ENCODE measurements at regions not wholly inside any gene's neighbourhood (a gene's known extent, or its start where the extent isn't known, plus 50 kb on each side); places are given as distances from the start of the nearest gene placed in this dataset.

- Histone ChIP-seq H3K9me3 (ENCODE audit: low read length) (no peaks in the 10 kb centered on the region), H3K27me3 (ENCODE audit: low read length) (no peaks in the 10 kb centered on the region), H3K4me1 (ENCODE audit: low read length) (no peaks in the 10 kb centered on the region), H3K9ac (ENCODE audit: low read length) (no peak overlapping the region), H3K4me2 (ENCODE audit: low read depth, low read length, poor library complexity, severe bottlenecking) (no peak overlapping the region), H4K20me1 (ENCODE audit: insufficient read depth, low read depth, low read length) (no peaks in the 10 kb centered on the region), H3K79me2 (ENCODE audit: low read length) (no peaks in the 10 kb centered on the region), H3K9me2 (replicated peaks; ENCODE audit: insufficient read depth, low read length) (no peaks in the 10 kb centered on the region), H3K36me3 (ENCODE audit: insufficient read depth, low read length) (no peaks in the 10 kb centered on the region), H3K4me3 (ENCODE audit: low read length) (no peak overlapping the region), H3K27ac (ENCODE audit: low read length) (no peak overlapping the region), H2AFZ (ENCODE audit: low read length) (no peak overlapping the region)
- no peak for DNase-seq
These were observed 370.4 kb downstream of the DDX10 start for GRCh38 chr11:109035284-109035683.

DNA sequence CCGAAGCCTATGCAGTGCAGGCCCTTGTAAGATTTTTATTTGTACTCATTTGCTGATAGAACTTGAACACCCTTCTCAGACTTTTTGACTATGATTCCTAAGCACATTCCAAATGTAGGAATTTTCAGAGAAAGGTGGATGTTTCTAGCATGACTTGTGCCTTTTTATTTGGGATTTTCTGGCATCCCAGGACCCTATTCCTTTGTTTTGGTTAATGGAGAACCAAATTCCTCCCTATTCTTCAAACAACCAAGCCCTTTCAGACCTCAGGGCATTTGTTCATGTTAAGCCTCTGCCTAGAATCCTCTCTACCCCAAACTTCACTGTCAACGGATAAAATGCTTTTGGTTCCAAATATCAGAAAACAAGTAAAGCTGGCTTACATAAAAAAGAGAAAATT is 371.1 kb downstream of the DDX10 start:
- Histone ChIP-seq H3K27ac (ENCODE audit: low read length) (no peak overlapping the region), H3K27me3 (ENCODE audit: low read length) (no peaks in the 10 kb centered on the region), H3K4me1 (ENCODE audit: low read length) (no peaks in the 10 kb centered on the region), H3K9ac (ENCODE audit: low read length) (no peak overlapping the region), H3K4me2 (ENCODE audit: low read depth, low read length, poor library complexity, severe bottlenecking) (no peak overlapping the region), H3K79me2 (ENCODE audit: low read length) (no peaks in the 10 kb centered on the region), H3K9me2 (replicated peaks; ENCODE audit: insufficient read depth, low read length) (no peaks in the 10 kb centered on the region), H4K20me1 (ENCODE audit: insufficient read depth, low read depth, low read length) (no peaks in the 10 kb centered on the region), H3K9me3 (ENCODE audit: low read length) (no peaks in the 10 kb centered on the region), H3K36me3 (ENCODE audit: insufficient read depth, low read length) (no peaks in the 10 kb centered on the region), H2AFZ (ENCODE audit: low read length) (no peak overlapping the region), H3K4me3 (ENCODE audit: low read length) (no peak overlapping the region)
- no peak for DNase-seq

- H2AFZ ChIP-seq (ENCODE audit: low read length), result no peak overlapping the region
- H3K9me2 ChIP-seq (replicated peaks; ENCODE audit: insufficient read depth, low read length), result no peaks in the 10 kb centered on the region
These were observed 373.2 kb downstream of the DDX10 start for GRCh38 chr11:109037856-109038780.

GRCh38 chr11:109039611-109040010 is 374.7 kb downstream of the DDX10 start:
- Histone ChIP-seq H3K36me3 (ENCODE audit: insufficient read depth, low read length) (no peaks in the 10 kb centered on the region), H3K9me2 (replicated peaks; ENCODE audit: insufficient read depth, low read length) (no peaks in the 10 kb centered on the region), H3K79me2 (ENCODE audit: low read length) (no peaks in the 10 kb centered on the region), H3K27me3 (ENCODE audit: low read length) (no peaks in the 10 kb centered on the region; the same call in 1 of the 2 replicates), H3K27ac (ENCODE audit: low read length) (no peak overlapping the region), H3K4me1 (ENCODE audit: low read length) (no peaks in the 10 kb centered on the region), H3K4me2 (ENCODE audit: low read depth, low read length, poor library complexity, severe bottlenecking) (no peak overlapping the region), H3K9me3 (ENCODE audit: low read length) (no peaks in the 10 kb centered on the region), H4K20me1 (ENCODE audit: insufficient read depth, low read depth, low read length) (no peaks in the 10 kb centered on the region), H3K9ac (ENCODE audit: low read length) (no peak overlapping the region), H3K4me3 (ENCODE audit: low read length) (no peak overlapping the region), H2AFZ (ENCODE audit: low read length) (no peak overlapping the region)
- no peak for DNase-seq

More at GRCh38 chr11:109037856-109038780, 373.2 kb downstream of the DDX10 start:
- Histone ChIP-seq H3K9ac (ENCODE audit: low read length) (no peak overlapping the region), H3K27ac (ENCODE audit: low read length) (no peak overlapping the region), H3K9me3 (ENCODE audit: low read length) (no peaks in the 10 kb centered on the region), H3K36me3 (ENCODE audit: insufficient read depth, low read length) (no peaks in the 10 kb centered on the region), H3K4me3 (ENCODE audit: low read length) (no peak overlapping the region), H3K27me3 (ENCODE audit: low read length) (no peaks in the 10 kb centered on the region; the same call in 1 of the 2 replicates), H3K4me2 (ENCODE audit: low read depth, low read length, poor library complexity, severe bottlenecking) (no peak overlapping the region), H3K79me2 (ENCODE audit: low read length) (no peaks in the 10 kb centered on the region), H4K20me1 (ENCODE audit: insufficient read depth, low read depth, low read length) (no peaks in the 10 kb centered on the region), H3K4me1 (ENCODE audit: low read length) (no peaks in the 10 kb centered on the region)
- no peak for DNase-seq

DNA sequence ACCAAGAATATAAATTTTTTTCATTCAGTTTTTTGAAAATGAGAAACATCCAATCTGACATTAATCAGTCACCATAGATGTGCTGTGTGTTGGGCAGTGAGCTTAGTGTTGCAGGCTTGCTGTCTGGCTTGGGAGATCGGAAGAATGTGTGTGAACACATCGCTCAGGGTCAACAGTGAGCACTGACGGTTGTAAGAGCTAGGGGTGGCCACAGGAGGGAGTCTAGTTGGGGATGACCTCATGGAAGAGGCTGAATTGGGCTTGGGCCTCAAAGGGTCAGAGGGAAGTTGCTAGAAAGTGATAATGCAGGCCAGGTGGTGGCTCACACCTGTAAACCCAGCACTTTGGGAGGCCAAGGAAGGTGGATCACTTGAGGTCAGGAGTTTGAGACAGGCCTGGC is 375.4 kb downstream of the DDX10 start:
- H3K9me3 ChIP-seq (ENCODE audit: low read length), result no peaks in the 10 kb centered on the region
- no peak overlapping the region for H3K4me2 ChIP-seq (ENCODE audit: low read depth, low read length, poor library complexity, severe bottlenecking)
- no peaks in the 10 kb centered on the region for H3K9me2 ChIP-seq (replicated peaks; ENCODE audit: insufficient read depth, low read length)
- no peak overlapping the region for H3K27ac ChIP-seq (ENCODE audit: low read length)
- H3K27me3 ChIP-seq (ENCODE audit: low read length), result no peaks in the 10 kb centered on the region; the same call in 1 of the 2 replicates
- H4K20me1 ChIP-seq (ENCODE audit: insufficient read depth, low read depth, low read length), result no peaks in the 10 kb centered on the region
- H2AFZ ChIP-seq (ENCODE audit: low read length), result no peak overlapping the region
- no peak overlapping the region for H3K4me3 ChIP-seq (ENCODE audit: low read length)
- DNase-seq, result peak; percentile 71
- H3K36me3 ChIP-seq (ENCODE audit: insufficient read depth, low read length), result no peaks in the 10 kb centered on the region
- H3K9ac ChIP-seq (ENCODE audit: low read length), result no peak overlapping the region
- H3K79me2 ChIP-seq (ENCODE audit: low read length), result no peaks in the 10 kb centered on the region
- H3K4me1 ChIP-seq (ENCODE audit: low read length), result no peaks in the 10 kb centered on the region

DNA sequence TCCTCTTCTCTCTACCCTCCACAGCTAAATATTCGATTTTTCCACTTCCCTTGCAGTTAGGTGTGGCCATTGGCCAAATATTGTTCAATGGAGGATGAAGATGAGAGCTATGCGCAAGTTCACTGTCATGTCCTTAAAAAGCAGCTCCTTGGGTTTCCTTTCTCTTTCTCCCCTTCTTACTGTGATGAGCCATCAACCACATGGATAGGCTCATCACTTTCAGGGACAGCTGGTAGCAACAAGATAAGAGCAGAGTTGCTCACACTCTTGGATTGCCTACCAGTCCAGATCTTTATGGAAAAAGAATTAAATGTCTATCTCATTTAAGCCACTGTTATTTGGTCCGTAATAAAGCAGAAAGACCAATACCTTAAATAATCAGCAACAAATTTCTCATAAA is 377.0 kb downstream of the DDX10 start:
- Histone ChIP-seq H2AFZ (ENCODE audit: low read length) (no peak overlapping the region), H4K20me1 (ENCODE audit: insufficient read depth, low read depth, low read length) (no peaks in the 10 kb centered on the region), H3K4me3 (ENCODE audit: low read length) (no peak overlapping the region), H3K9me2 (replicated peaks; ENCODE audit: insufficient read depth, low read length) (no peaks in the 10 kb centered on the region), H3K9me3 (ENCODE audit: low read length) (no peaks in the 10 kb centered on the region), H3K27me3 (ENCODE audit: low read length) (no peaks in the 10 kb centered on the region; the same call in 1 of the 2 replicates), H3K4me2 (ENCODE audit: low read depth, low read length, poor library complexity, severe bottlenecking) (no peak overlapping the region), H3K36me3 (ENCODE audit: insufficient read depth, low read length) (no peaks in the 10 kb centered on the region), H3K9ac (ENCODE audit: low read length) (no peak overlapping the region), H3K4me1 (ENCODE audit: low read length) (no peaks in the 10 kb centered on the region), H3K79me2 (ENCODE audit: low read length) (no peaks in the 10 kb centered on the region), H3K27ac (ENCODE audit: low read length) (no peak overlapping the region)
- DNase-seq, result no peak

DNA sequence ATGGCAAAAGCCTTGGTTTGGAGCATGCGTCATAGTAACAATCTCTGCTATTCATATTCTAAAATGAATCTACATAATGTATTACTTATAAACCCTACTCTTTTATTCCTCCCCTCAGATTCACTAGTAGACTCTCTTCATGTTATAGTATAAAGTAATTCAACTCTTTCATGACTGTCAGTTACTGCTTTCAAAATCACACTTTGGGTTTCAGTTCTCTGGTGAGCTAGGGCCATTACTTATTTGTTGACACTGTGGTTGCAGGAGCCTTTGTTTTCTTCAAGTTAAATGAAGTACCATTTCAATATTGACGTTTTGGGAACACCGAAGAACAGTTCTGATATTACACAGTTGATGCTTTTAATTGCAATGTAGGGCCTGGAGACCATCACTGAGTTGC is 378.4 kb downstream of the DDX10 start:
- H3K27me3 ChIP-seq (ENCODE audit: low read length), result no peaks in the 10 kb centered on the region; the same call in 1 of the 2 replicates
- no peak overlapping the region for H3K4me3 ChIP-seq (ENCODE audit: low read length)
- H3K9me2 ChIP-seq (replicated peaks; ENCODE audit: insufficient read depth, low read length), result no peaks in the 10 kb centered on the region
- DNase-seq, result no peak
- no peak overlapping the region for H2AFZ ChIP-seq (ENCODE audit: low read length)
- H3K4me1 ChIP-seq (ENCODE audit: low read length), result no peaks in the 10 kb centered on the region
- H3K9me3 ChIP-seq (ENCODE audit: low read length), result no peaks in the 10 kb centered on the region
- no peaks in the 10 kb centered on the region for H3K79me2 ChIP-seq (ENCODE audit: low read length)
- no peak overlapping the region for H3K27ac ChIP-seq (ENCODE audit: low read length)
- no peak overlapping the region for H3K4me2 ChIP-seq (ENCODE audit: low read depth, low read length, poor library complexity, severe bottlenecking)
- no peaks in the 10 kb centered on the region for H3K36me3 ChIP-seq (ENCODE audit: insufficient read depth, low read length)
- H4K20me1 ChIP-seq (ENCODE audit: insufficient read depth, low read depth, low read length), result no peaks in the 10 kb centered on the region
- H3K9ac ChIP-seq (ENCODE audit: low read length), result no peak overlapping the region

DNA sequence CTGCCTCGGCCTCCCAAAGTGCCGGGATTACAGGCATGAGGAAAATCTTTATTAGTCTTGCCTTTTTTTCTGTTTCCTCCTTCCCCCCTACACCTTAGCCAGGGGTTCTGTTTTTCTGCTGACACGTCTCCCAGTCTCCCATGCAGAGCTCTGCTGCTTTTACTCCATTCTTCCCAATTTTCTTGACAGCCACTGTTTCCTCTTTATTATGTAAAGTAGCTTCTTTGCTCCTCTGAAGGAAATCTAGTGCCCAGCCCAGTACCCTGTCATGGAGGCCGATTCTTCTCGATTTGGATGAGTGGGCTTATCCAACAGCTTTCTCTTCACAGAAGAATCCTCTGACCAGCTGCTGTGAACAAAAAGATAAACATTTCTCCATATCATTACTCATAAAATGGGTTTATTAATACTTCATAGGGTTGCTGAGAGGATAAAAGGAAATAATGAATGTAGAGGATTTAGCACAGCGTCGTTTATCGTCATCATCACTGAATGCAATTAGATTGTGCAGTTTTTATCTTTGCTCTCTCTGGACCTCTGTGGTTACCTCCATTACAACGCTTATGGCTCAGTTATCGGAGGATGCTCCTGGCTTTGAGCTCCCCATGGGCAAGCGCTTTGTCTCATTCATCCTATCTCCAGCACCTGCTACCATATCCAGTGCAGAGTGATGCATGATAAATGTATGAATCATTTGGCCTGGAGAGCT is 375.6 kb upstream of the C11orf87 start:
- no peaks in the 10 kb centered on the region for H3K36me3 ChIP-seq (ENCODE audit: insufficient read depth, low read length)
- no peaks in the 10 kb centered on the region for H3K79me2 ChIP-seq (ENCODE audit: low read length)
- H3K4me2 ChIP-seq (ENCODE audit: low read depth, low read length, poor library complexity, severe bottlenecking), result no peak overlapping the region
- DNase-seq, result no peak
- no peaks in the 10 kb centered on the region for H3K9me2 ChIP-seq (replicated peaks; ENCODE audit: insufficient read depth, low read length)
- no peak overlapping the region for H3K4me3 ChIP-seq (ENCODE audit: low read length)
- no peak overlapping the region for H2AFZ ChIP-seq (ENCODE audit: low read length)
- no peaks in the 10 kb centered on the region for H3K27me3 ChIP-seq (ENCODE audit: low read length)
- no peaks in the 10 kb centered on the region for H3K9me3 ChIP-seq (ENCODE audit: low read length)
- no peaks in the 10 kb centered on the region for H4K20me1 ChIP-seq (ENCODE audit: insufficient read depth, low read depth, low read length)
- no peak overlapping the region for H3K27ac ChIP-seq (ENCODE audit: low read length)
- no peaks in the 10 kb centered on the region for H3K4me1 ChIP-seq (ENCODE audit: low read length)
- H3K9ac ChIP-seq (ENCODE audit: low read length), result no peak overlapping the region
